GM19025 (cell line): ENCODE measurements at regions not wholly inside any gene's neighbourhood (a gene's known extent, or its start where the extent isn't known, plus 50 kb on each side); places are given as distances from the start of the nearest gene placed in this dataset.

Experiments
- ATAC-seq: cut with Tn5 transposase; IDR thresholded peaks from one replicate; pipeline ENCODE4 v1.9.1; 2021; ENCODE audit warnings: mild to moderate bottlenecking, low read depth, moderate library complexity; ENCODE audit not compliant: unreplicated experiment

GRCh38 chr7:106486331-106486730 is 174.6 kb downstream of the CCDC71L start:
- ATAC-seq, result no peak

GRCh38 chr7:106485919-106486318 is 175.0 kb downstream of the CCDC71L start:
- ATAC-seq, result no peak

- ATAC-seq, result no peak
Measured at GRCh38 chr7:106485031-106485551, 175.9 kb downstream of the CCDC71L start.

GRCh38 chr7:106484562-106484961 is 176.4 kb downstream of the CCDC71L start:
- ATAC-seq, result no peak

- no peak for ATAC-seq
Measured at GRCh38 chr7:106482091-106482490, 178.9 kb downstream of the CCDC71L start.

GRCh38 chr7:106480616-106481031 is 180.3 kb downstream of the CCDC71L start:
- ATAC-seq, result no peak

GRCh38 chr7:106480161-106480579 is 180.8 kb downstream of the CCDC71L start:
- ATAC-seq, result peak; percentile 70

- no peak for ATAC-seq
Measured at GRCh38 chr7:106476751-106477150, 184.2 kb downstream of the CCDC71L start.

- ATAC-seq, result no peak
Measured at GRCh38 chr7:106472741-106473140, 188.0 kb upstream of the NAMPT start.

GRCh38 chr7:106471686-106472440 is 187.1 kb upstream of the NAMPT start:
- ATAC-seq, result no peak

GRCh38 chr7:106471021-106471420 is 186.2 kb upstream of the NAMPT start:
- ATAC-seq, result no peak

- no peak for ATAC-seq
Measured at GRCh38 chr7:106466867-106467266, 182.1 kb upstream of the NAMPT start.

- no peak for ATAC-seq
Measured at GRCh38 chr7:106465704-106466468, 181.1 kb upstream of the NAMPT start.

GRCh38 chr7:106464651-106465050 is 179.9 kb upstream of the NAMPT start:
- ATAC-seq, result no peak

- no peak for ATAC-seq
Measured at GRCh38 chr7:106463851-106464611, 179.2 kb upstream of the NAMPT start.

GRCh38 chr7:106462914-106463482 is 178.2 kb upstream of the NAMPT start:
- no peak for ATAC-seq

GRCh38 chr7:106462365-106462859 is 177.6 kb upstream of the NAMPT start:
- no peak for ATAC-seq

GRCh38 chr7:106460792-106461254 is 176.0 kb upstream of the NAMPT start:
- ATAC-seq, result no peak

- ATAC-seq, result no peak
Measured at GRCh38 chr7:106459397-106460072, 174.8 kb upstream of the NAMPT start.

- no peak for ATAC-seq
Measured at GRCh38 chr7:106457678-106458077, 172.9 kb upstream of the NAMPT start.
